H9 (cell line): ENCODE measurements at regions not wholly inside any gene's neighbourhood (a gene's known extent, or its start where the extent isn't known, plus 50 kb on each side); places are given as distances from the start of the nearest gene placed in this dataset.

Experiments
- DNase-seq: peaks from one replicate; pipeline ENCODE4 v3.0.0-alpha.2; 2017
- H2AFZ ChIP-seq: one replicate; pipeline ENCODE4 v1.6.1; 2013; ENCODE audit warnings: mild to moderate bottlenecking, low read length, control low read depth, moderate library complexity
- H2AK5ac ChIP-seq: 2 replicates; pipeline ENCODE4 v1.6.1; 2013; ENCODE audit warnings: low read length, control low read depth, mixed read lengths; ENCODE audit not compliant: insufficient read length
- H2BK120ac ChIP-seq: one replicate; pipeline ENCODE4 v1.6.1; 2013; ENCODE audit warnings: low read depth, mild to moderate bottlenecking, low read length, control low read depth, inconsistent platforms; ENCODE audit not compliant: poor library complexity, severe bottlenecking
- H2BK12ac ChIP-seq: 2 replicates; pipeline ENCODE4 v1.6.1; 2013; ENCODE audit warnings: low read length, control low read depth, mixed read lengths, low read depth; ENCODE audit not compliant: insufficient read length
- H2BK15ac ChIP-seq: 2 replicates; pipeline ENCODE4 v1.6.1; 2013; ENCODE audit warnings: low read depth, low read length, control low read depth
- H2BK20ac ChIP-seq: one replicate; pipeline ENCODE4 v1.6.1; 2013; ENCODE audit warnings: low read depth, mild to moderate bottlenecking, low read length, control low read depth, inconsistent platforms; ENCODE audit not compliant: poor library complexity, severe bottlenecking
- H2BK5ac ChIP-seq: 2 replicates; pipeline ENCODE4 v1.6.1; 2013; ENCODE audit warnings: low read length, control low read depth, mixed read lengths; ENCODE audit not compliant: insufficient read length
- H3K14ac ChIP-seq: 2 replicates; pipeline ENCODE4 v1.6.1; 2013; ENCODE audit warnings: low read length, control low read depth; ENCODE audit not compliant: insufficient read depth
- H3K18ac ChIP-seq: 2 replicates; pipeline ENCODE4 v1.6.1; 2013; ENCODE audit warnings: low read depth, mild to moderate bottlenecking, mixed read lengths, low read length, control low read depth; ENCODE audit not compliant: insufficient read length
- H3K23ac ChIP-seq: 2 replicates; pipeline ENCODE4 v1.6.1; 2013; ENCODE audit warnings: low read length, control low read depth, mixed read lengths, low read depth; ENCODE audit not compliant: insufficient read length
- H3K23me2 ChIP-seq: 2 replicates; pipeline ENCODE4 v1.6.1; 2013; ENCODE audit warnings: low read depth, mild to moderate bottlenecking, mixed read lengths, low read length, control low read depth; ENCODE audit not compliant: insufficient read length, poor library complexity, severe bottlenecking
- H3K27ac ChIP-seq: 2 replicates; pipeline ENCODE4 v1.5.1; 2013; ENCODE audit warnings: low read length, control low read depth, mixed read lengths, low read depth; ENCODE audit not compliant: insufficient read length
- H3K27me3 ChIP-seq: 2 replicates; pipeline ENCODE4 v1.6.1; 2013; ENCODE audit warnings: low read length, control low read depth, inconsistent platforms; ENCODE audit not compliant: insufficient read depth
- H3K4ac ChIP-seq: 2 replicates; pipeline ENCODE4 v1.6.1; 2013; ENCODE audit warnings: low read depth, mild to moderate bottlenecking, control low read depth, inconsistent platforms, low read length, moderate library complexity
- H3K4me1 ChIP-seq: 2 replicates; pipeline ENCODE4 v1.6.1; 2013; ENCODE audit warnings: low read length, control low read depth, inconsistent platforms; ENCODE audit not compliant: insufficient read depth
- H3K4me2 ChIP-seq: 2 replicates; pipeline ENCODE4 v1.6.1; 2013; ENCODE audit warnings: low read length, control low read depth, mixed read lengths; ENCODE audit not compliant: insufficient read length, insufficient read depth
- H3K56ac ChIP-seq: 2 replicates; pipeline ENCODE4 v1.6.1; 2013; ENCODE audit warnings: low read depth, mild to moderate bottlenecking, mixed read lengths, low read length, control low read depth; ENCODE audit not compliant: insufficient read length
- H3K79me1 ChIP-seq: 2 replicates; pipeline ENCODE4 v1.6.1; 2013; ENCODE audit warnings: low read depth, mild to moderate bottlenecking, moderate library complexity, low read length, control low read depth, inconsistent platforms; ENCODE audit not compliant: insufficient read depth, poor library complexity, severe bottlenecking
- H3K79me2 ChIP-seq: 2 replicates; pipeline ENCODE4 v1.6.1; 2013; ENCODE audit warnings: low read length, control low read depth, inconsistent platforms; ENCODE audit not compliant: insufficient read depth
- H3K9ac ChIP-seq: 2 replicates; pipeline ENCODE4 v1.6.1; 2013; ENCODE audit warnings: low read length, control low read depth, mixed read lengths; ENCODE audit not compliant: insufficient read length; ENCODE audit errors: extremely low read depth
- H3K9me3 ChIP-seq: one replicate; pipeline ENCODE4 v1.6.1; 2013; ENCODE audit warnings: low read depth, low read length, inconsistent platforms; ENCODE audit not compliant: control insufficient read depth
- H3T11ph ChIP-seq: one replicate; pipeline ENCODE4 v1.6.1; 2013; ENCODE audit warnings: mild to moderate bottlenecking, low read length, control low read depth, inconsistent platforms
- H4K20me1 ChIP-seq: one replicate; pipeline ENCODE4 v1.6.1; 2013; ENCODE audit not compliant: control insufficient read depth, insufficient read length, insufficient read depth
- H4K5ac ChIP-seq: 2 replicates; pipeline ENCODE4 v1.6.1; 2013; ENCODE audit warnings: low read depth, mild to moderate bottlenecking, mixed read lengths, low read length, control low read depth; ENCODE audit not compliant: insufficient read length
- H4K8ac ChIP-seq: replicated peaks from 2 replicates; pipeline ENCODE4 v1.6.1; 2013; ENCODE audit warnings: low read length, control low read depth, mixed read lengths, low read depth; ENCODE audit not compliant: insufficient read length
- H4K91ac ChIP-seq: 2 replicates; pipeline ENCODE4 v1.6.1; 2013; ENCODE audit warnings: low read depth, mild to moderate bottlenecking, moderate library complexity, mixed read lengths, low read length, control low read depth; ENCODE audit not compliant: insufficient read length
- H3K27ac Mint-ChIP-seq, 3 experiments: 2 replicates in 2 of 3; 3 replicates in 1 of 3; pipeline ENCODE4 v1.8.0; 2020 to 2021; ENCODE audit warnings: mixed read lengths in 3 of 3, mild to moderate bottlenecking in 1 of 3, moderate library complexity in 1 of 3
- H3K27me3 Mint-ChIP-seq: 2 replicates; pipeline ENCODE4 v1.8.0; 2021; ENCODE audit warnings: low read depth, mild to moderate bottlenecking, moderate library complexity, mixed read lengths
- H3K36me3 Mint-ChIP-seq, 3 experiments: 2 replicates in 2 of 3; 3 replicates in 1 of 3; pipeline ENCODE4 v1.8.0; 2020 to 2021; ENCODE audit warnings: low read depth in 3 of 3, mixed read lengths in 3 of 3; ENCODE audit not compliant: insufficient read depth in 1 of 3
- H3K4me1 Mint-ChIP-seq, 2 experiments: 2 replicates each; pipeline ENCODE4 v1.8.0; 2020; ENCODE audit warnings: mixed read lengths in 2 of 2
- H3K4me3 Mint-ChIP-seq, 2 experiments: 2 replicates in 1 of 2; 3 replicates in 1 of 2; pipeline ENCODE4 v1.8.0; 2020 to 2021; ENCODE audit warnings: mild to moderate bottlenecking in 2 of 2, mixed read lengths in 2 of 2, moderate library complexity in 1 of 2
- H3K9me3 Mint-ChIP-seq, 2 experiments: 2 replicates in 1 of 2; 3 replicates in 1 of 2; pipeline ENCODE4 v1.8.0; 2020; ENCODE audit warnings: mild to moderate bottlenecking in 2 of 2, mixed read lengths in 2 of 2, moderate library complexity in 1 of 2
- WGBS: extraction: QIAGEN DNeasy Blood & Tissue Kit; methylation state at CpG from one replicate; pipeline ENCODE4 v1.1.7; 2013; ENCODE audit warnings: missing lambda C conversion rate, low lambda C conversion rate, mixed read lengths; ENCODE audit not compliant: insufficient read length; ENCODE audit errors: extremely low coverage; 5-methylcytosine and 5-hydroxymethylcytosine counted together
- TF ChIP-seq, protein P1 (sequence below): fragments of 200-600 bp; sonication (generic); conservative IDR thresholded peaks from 3 replicates; pipeline ENCODE4 v1.8.0; 2021; ENCODE audit warnings: antibody characterized with exemption, mild to moderate bottlenecking

GRCh38 chr10:57785068-57785467 lies 482.6 kb downstream of the IPMK start:
- no peak overlapping the region for H3K4me2 ChIP-seq
- DNase-seq = no peak
- no peak overlapping the region for H2BK12ac ChIP-seq
- Mint-ChIP-seq H3K36me3 (peaks cover 29 to 63% (median 42%) of the 10 kb centered on the region in 3 experiments), H3K27me3 (no peaks in the 10 kb centered on the region; the same call in 1 of the 2 replicates), H3K4me3 (no peak overlapping the region), H3K27ac (no peak overlapping the region), H3K9me3 (peaks cover 29 to 50% of the 10 kb centered on the region in 2 experiments), H3K4me1 (peaks cover 33 to 35% of the 10 kb centered on the region in 2 experiments)
- H2BK20ac ChIP-seq = no peak overlapping the region
- no peak overlapping the region for H3K56ac ChIP-seq
- no peaks in the 10 kb centered on the region for H3K23me2 ChIP-seq
- no peak overlapping the region for H3K4ac ChIP-seq
- no peak overlapping the region for H2AK5ac ChIP-seq
- H2AFZ ChIP-seq = no peak overlapping the region
- no peak overlapping the region for H3K18ac ChIP-seq
- no peak overlapping the region for H2BK5ac ChIP-seq
- no peak overlapping the region for H3K23ac ChIP-seq
- no peaks in the 10 kb centered on the region for H3K79me2 ChIP-seq
- H3K27ac ChIP-seq = peak overlapping the region; percentile 39
- H2BK15ac ChIP-seq = no peak overlapping the region
- H4K8ac ChIP-seq = no peak overlapping the region
- no peak overlapping the region for H4K5ac ChIP-seq
- H3K9ac ChIP-seq = no peak overlapping the region
- H3K14ac ChIP-seq = no peak overlapping the region
- no peak overlapping the region for H2BK120ac ChIP-seq
- no peak overlapping the region for H4K91ac ChIP-seq
- H4K20me1 ChIP-seq = no peaks in the 10 kb centered on the region
- no peaks in the 10 kb centered on the region for H3K9me3 ChIP-seq
- H3K27me3 ChIP-seq = no peaks in the 10 kb centered on the region
- no CpG with 5 or more reads among the region's 3 CpGs for WGBS
- H3K79me1 ChIP-seq = no peaks in the 10 kb centered on the region
- H3K4me1 ChIP-seq = peaks cover 8% of the 10 kb centered on the region
- H3T11ph ChIP-seq = no peak overlapping the region
- TF ChIP-seq, protein P1, sequence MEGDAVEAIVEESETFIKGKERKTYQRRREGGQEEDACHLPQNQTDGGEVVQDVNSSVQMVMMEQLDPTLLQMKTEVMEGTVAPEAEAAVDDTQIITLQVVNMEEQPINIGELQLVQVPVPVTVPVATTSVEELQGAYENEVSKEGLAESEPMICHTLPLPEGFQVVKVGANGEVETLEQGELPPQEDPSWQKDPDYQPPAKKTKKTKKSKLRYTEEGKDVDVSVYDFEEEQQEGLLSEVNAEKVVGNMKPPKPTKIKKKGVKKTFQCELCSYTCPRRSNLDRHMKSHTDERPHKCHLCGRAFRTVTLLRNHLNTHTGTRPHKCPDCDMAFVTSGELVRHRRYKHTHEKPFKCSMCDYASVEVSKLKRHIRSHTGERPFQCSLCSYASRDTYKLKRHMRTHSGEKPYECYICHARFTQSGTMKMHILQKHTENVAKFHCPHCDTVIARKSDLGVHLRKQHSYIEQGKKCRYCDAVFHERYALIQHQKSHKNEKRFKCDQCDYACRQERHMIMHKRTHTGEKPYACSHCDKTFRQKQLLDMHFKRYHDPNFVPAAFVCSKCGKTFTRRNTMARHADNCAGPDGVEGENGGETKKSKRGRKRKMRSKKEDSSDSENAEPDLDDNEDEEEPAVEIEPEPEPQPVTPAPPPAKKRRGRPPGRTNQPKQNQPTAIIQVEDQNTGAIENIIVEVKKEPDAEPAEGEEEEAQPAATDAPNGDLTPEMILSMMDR = no peak
